8988T (cell line): ENCODE measurements at regions not wholly inside any gene's neighbourhood (a gene's known extent, or its start where the extent isn't known, plus 50 kb on each side); places are given as distances from the start of the nearest gene placed in this dataset.
A peak's percentile ranks its signal among the peaks of the same experiment; 100 is the strongest.

Source experiments
- DNase-seq: peaks from one replicate; pipeline ENCODE4 v3.0.0; 2011

- DNase-seq: no peak
Observed at GRCh38 chr14:51552768-51553404, 98.8 kb upstream of the FRMD6 start.

GRCh38 chr14:51554339-51554920, 97.3 kb upstream of the FRMD6 start:
- peak; percentile 27 for DNase-seq

GRCh38 chr14:51554953-51555352, 96.8 kb upstream of the FRMD6 start:
- no peak for DNase-seq

- no peak for DNase-seq
Observed at GRCh38 chr14:51561141-51561540, 90.6 kb upstream of the FRMD6 start.

GRCh38 chr14:51562816-51563215, 88.9 kb upstream of the FRMD6 start:
- no peak for DNase-seq

- DNase-seq: no peak
Observed at GRCh38 chr14:51563560-51563959, 88.2 kb upstream of the FRMD6 start.

GRCh38 chr14:51564460-51564859, 87.2 kb upstream of the FRMD6 start:
- no peak for DNase-seq

- no peak for DNase-seq
Observed at GRCh38 chr14:51564986-51565604, 86.6 kb upstream of the FRMD6 start.

GRCh38 chr14:51566831-51567582, 84.7 kb upstream of the FRMD6 start:
- no peak for DNase-seq

- DNase-seq: no peak
Observed at GRCh38 chr14:51568366-51568765, 83.3 kb upstream of the FRMD6 start.

GRCh38 chr14:51573607-51574006, 78.1 kb upstream of the FRMD6 start:
- no peak for DNase-seq

- no peak for DNase-seq
Observed at GRCh38 chr14:51574009-51574408, 77.7 kb upstream of the FRMD6 start.

- DNase-seq: no peak
Observed at GRCh38 chr14:51575349-51576116, 76.2 kb upstream of the FRMD6 start.

- DNase-seq: no peak
Observed at GRCh38 chr14:51576117-51576430, 75.6 kb upstream of the FRMD6 start.

GRCh38 chr14:51576879-51577278, 74.8 kb upstream of the FRMD6 start:
- DNase-seq: no peak

GRCh38 chr14:51578853-51579252, 72.9 kb upstream of the FRMD6 start:
- no peak for DNase-seq

GRCh38 chr14:51581017-51581881, 70.5 kb upstream of the FRMD6 start:
- DNase-seq: no peak

- no peak for DNase-seq
Observed at GRCh38 chr14:51582437-51582836, 69.3 kb upstream of the FRMD6 start.

GRCh38 chr14:51585055-51585454, 66.7 kb upstream of the FRMD6 start:
- DNase-seq: no peak

- no peak for DNase-seq
Observed at GRCh38 chr14:51592836-51593235, 58.9 kb upstream of the FRMD6 start.

- no peak for DNase-seq
Observed at GRCh38 chr14:51593397-51593796, 58.3 kb upstream of the FRMD6 start.

GRCh38 chr14:51595881-51596455, 55.7 kb upstream of the FRMD6 start:
- no peak for DNase-seq
